ENCODE measurements at regions not wholly inside any gene's neighbourhood (a gene's known extent, or its start where the extent isn't known, plus 50 kb on each side); places are given as distances from the start of the nearest gene placed in this dataset.

- DNase-seq, result no peak
Observed at GRCh38 chr15:25498835-25499234, 60.0 kb upstream of the UBE3A start.

- DNase-seq, result no peak
Observed at GRCh38 chr15:25497934-25498333, 59.1 kb upstream of the UBE3A start.

- no peak for DNase-seq
Observed at GRCh38 chr15:25493823-25494526, 55.2 kb upstream of the UBE3A start.

- DNase-seq, result no peak
Observed at GRCh38 chr15:25492315-25492714, 53.5 kb upstream of the UBE3A start.
